SHP77 treated with DMSO at 0.1 percent for 48 hours (cell line): ENCODE measurements at regions not wholly inside any gene's neighbourhood (a gene's known extent, or its start where the extent isn't known, plus 50 kb on each side); places are given as distances from the start of the nearest gene placed in this dataset.
A peak's percentile ranks its signal among the peaks of the same experiment; 100 is the strongest.

ENCODE experiments used
- DNase-seq: peaks from one replicate; lab custom pipeline; 2025; lab: John Stamatoyannopoulos, UW

DNA sequence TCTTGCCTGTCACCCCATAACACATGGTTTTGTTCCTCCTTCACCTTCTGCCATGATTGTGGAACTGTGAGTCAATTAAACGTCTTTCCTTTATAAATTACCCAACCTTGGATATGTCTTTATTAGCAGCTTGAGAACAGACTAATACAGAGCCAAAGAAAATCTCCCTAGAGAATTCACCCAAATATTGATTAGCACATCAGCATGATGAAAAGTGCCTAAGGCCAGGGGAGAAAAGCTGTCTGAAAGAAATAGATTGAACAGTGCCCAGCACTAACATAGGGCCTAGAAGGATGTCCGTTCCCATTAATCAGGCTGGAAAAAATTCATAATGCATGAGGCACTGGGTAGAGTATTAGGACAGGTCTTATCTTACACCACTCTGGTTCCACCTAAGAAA lies 111.9 kb upstream of the CALN1 start:
- DNase-seq: no peak

DNA sequence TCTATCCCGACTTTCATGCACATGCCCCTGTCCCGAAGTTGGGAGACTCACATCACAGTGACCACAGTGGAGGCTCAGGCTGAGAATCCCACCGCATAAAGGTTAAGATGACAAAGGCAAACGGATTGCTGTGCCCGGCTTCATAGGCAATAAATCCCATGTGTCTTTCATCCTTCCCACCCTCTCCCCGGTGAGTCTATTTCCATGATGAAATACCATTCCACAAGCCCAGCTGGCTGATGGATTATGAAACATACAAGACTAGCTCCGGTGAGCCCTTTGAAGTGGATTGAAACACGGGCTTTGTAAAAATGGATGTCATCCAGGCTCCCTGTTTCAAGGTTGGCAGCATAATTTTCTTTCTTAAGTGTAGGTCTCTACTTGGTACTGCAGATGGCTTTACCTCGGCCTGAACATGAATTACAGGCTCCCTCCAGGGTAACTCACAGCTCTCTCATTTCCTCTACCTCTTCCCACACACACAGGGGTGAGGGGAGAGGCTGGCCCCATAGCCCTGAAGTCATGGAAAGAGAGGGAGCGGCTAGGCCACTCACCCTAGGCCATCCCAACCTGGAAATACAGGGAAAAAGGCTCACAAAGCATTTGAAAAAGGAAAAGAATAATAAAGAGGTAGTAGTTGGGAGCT lies 92.0 kb upstream of the CALN1 start:
- no peak for DNase-seq

DNA sequence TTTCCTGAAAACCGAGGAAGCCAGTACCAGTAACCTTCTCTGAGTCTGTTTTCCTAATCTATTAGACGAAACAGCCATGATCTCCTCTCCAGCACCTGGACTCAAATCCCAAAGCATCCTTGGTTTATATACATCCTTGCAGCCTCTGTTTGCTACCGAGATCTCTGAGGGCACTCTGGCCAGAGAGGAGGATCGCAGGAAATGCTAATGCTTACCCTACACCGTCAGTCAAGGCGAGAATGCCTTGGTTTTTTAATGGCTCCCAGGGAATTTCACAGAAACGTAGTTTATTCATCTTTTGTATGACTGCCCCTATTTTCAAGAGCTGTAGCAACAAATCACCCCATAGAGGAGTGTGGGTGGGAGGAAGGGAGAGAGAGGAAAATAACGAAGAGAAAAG lies 91.5 kb upstream of the CALN1 start:
- no peak for DNase-seq

DNA sequence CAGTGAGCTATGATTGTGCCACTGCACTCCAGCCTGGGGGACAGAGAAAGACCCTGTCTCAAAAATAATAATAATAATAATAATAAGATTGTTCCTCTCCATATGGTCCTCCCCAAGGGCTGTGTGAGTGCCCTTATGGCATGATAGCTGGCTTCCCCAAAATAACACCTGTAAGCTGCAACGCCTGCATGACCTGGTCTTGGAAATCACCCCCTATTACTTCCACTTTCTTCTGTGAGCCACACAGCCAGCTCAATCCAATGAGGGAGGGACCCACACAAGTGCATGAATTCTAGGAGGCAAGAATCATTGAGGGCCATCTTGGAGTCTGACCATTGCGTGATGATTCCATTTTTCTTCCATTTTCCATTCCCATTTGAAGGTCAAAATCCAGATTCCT lies 82.7 kb upstream of the CALN1 start:
- DNase-seq: no peak

DNA sequence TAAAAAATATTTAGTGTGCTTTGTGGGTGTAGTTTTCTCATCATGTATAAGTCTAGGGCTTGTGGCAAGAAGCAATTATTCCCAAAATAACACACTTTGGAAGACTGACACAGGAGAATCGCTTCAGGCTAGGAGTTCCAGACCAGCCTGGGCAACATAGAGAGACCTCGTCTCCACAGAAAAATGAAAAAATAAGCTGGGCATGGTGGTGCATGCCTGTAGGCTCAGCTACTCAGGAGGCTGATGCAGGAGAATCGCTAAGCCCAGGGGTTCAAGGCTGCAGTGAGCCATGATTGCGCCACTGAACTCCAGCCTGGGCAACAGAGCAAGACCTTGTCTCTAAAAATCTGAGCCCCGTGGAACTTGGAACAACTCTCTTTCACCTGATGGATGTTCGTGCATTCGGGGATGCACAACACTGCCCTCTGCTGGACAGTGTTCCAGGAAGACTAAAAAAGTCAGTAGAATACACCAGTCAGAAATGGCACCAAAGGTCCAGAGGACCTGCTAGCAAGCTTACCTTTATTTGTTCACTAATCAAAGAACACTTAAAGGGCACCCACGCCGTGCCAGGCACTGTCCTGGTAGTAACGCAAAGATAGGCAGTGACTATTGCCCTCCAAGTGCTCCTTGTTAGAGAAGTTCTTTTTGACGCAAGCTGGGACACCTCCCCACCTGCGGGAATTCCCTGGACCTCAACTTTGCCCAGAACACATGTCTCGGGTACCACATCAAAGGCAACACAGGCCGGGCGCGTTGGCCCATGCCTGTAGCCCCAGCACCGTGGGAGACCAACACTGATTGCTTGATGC lies 81.9 kb upstream of the CALN1 start:
- peak; percentile 22 for DNase-seq

DNA sequence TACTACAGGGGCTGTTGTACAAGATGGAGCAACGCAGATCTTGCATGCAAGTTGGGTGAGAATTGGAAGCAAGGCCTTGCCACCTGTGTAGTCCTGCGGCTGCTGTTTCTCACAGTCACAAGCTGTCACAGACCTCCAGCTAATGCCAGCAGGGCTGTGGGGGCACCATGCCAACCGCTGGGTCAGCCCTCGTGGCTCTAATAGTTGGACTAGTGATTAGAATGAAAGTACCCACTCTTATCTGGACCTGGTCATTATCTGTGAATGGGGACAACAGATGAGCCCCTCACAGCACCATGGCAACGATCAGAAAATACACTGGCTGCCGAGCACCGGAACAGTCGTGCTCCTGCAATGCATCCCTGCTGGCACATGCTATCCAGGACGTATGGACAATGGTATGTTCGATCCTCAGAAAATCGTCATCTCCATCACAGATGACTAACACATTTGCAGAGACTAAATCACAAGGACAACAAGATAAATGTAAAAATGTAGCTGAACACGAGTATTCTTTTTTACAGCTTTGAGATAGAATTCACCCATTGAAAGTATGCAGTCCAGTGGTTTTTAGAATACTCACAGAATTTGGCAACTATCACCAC lies 80.4 kb upstream of the CALN1 start:
- DNase-seq: no peak

DNA sequence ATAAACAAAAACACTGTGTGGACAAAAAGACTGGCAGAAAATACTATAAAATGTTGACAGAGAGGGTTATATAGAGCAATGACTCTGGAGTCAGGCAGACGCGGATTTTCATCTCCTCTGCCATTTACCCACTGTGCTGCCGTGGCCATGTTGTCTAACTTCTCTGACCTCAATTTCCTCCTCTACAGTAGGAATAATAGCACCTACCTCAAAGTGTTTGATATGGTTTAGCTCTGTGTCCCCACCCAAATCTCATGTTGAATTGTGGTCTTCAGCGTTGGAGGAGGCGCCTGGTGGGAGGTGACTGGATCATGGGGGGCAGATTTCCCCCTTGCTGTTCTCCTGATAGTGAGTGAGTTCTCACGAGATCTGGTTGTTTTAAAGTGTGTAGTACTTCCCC lies 78.2 kb upstream of the CALN1 start:
- no peak for DNase-seq

DNA sequence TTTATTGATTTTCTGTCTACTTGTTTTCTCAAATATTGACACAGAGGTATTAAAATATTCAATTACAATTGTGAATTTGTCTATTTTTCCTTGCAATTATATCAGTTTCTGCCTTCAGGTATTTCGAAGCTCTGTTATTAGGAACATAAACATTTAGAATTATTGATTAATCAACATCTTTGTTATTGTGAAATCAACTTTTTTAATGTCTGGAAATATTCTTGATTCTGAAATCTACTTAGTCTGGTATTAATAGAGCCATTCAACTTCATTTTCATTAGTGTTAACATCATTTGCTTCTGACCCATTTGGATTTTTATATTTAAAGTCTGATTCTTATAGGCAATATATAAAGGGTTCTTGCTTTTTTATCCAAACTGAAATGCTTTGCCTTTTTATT lies 69.8 kb upstream of the CALN1 start:
- no peak for DNase-seq

DNA sequence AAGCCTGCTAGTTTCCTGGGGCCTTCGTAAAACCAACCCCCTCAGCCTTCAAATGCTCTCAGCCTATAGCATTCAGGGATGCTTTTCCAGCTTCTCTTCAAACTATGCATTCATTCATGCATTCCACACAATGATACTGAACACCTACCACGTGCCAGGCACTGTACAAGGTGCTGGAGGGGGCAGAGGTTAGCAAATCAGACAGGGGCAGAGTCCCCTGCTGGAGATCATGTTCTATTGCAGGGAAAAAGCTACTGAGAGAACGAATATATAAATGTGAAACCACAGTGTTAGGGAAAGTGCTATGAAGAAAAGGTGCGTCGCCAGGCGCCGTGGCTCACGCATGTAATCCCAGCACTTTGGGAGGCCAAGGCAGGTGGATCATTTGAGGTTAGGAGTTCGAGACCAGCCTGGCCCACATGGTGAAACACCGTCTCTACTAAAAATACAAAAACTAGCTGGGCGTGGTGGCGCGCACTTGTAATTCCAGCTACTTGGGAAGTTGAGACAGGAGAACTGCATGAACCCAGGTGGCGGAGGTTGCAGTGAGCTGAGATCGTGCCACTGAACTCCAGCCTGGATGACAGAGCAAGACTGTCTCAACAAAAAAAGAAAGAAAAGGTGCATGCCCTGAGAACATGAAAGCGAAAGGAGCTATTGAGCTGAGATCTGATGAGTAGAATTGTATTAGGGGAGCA lies 64.6 kb upstream of the CALN1 start:
- no peak for DNase-seq

DNA sequence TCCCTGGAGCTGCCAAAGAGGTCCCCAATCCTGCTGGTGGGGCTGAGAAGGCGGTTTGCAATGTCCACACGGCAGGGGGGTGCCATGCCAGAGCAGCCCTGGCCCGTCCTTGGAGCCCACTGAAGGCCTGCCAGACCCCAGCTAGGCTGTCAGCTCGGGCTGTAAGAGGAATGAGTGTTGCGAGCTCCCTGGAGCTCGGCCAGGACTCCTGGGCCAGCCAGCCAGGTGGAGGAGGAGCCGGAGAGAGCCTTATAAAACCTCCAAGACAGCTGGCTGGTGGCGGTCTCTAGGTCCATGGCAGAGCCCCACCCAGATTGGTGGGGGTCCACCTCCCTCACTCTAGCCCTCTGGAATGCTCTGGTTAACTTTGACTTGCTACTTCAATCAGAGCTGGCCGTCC lies 55.1 kb upstream of the CALN1 start:
- no peak for DNase-seq

DNA sequence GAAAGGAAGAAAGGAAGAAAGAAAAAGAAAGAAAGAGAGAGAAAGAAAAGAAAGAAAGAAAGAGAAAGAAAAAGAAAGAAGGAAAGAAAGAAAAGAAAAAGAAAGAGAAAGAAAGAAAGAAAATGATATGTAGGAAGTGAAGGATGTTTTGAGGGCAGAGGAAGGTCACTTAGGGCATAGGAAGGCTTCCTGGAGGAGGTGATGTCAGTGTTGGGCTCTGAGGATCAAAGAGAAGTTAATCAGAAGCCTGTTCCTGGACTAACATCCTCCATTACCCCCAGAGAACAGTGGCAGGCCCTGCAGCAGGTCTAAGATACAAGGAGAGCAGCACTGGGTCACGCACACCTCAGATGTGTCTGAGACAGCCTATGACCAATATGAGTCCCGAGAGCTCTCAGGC lies 54.7 kb upstream of the CALN1 start:
- DNase-seq: no peak

DNA sequence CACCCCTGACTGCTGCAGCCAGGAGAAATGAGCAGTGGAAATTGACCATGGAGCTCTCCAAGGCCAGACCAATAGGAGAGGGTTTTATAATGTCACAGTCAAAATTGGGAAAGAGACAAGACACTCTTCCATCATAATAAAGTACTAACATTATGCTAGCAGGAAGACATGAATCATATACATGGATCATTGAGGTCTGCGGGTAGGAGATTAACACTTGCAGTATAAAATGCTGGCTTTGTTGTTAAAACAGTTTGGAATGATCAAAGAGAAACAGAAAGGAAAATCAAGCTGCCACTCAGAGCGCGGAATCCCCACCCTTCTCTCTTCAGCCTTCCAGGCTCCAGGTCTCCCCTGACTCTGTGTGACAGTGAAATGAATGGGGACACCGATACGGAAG lies 53.4 kb upstream of the CALN1 start:
- DNase-seq: no peak

DNA sequence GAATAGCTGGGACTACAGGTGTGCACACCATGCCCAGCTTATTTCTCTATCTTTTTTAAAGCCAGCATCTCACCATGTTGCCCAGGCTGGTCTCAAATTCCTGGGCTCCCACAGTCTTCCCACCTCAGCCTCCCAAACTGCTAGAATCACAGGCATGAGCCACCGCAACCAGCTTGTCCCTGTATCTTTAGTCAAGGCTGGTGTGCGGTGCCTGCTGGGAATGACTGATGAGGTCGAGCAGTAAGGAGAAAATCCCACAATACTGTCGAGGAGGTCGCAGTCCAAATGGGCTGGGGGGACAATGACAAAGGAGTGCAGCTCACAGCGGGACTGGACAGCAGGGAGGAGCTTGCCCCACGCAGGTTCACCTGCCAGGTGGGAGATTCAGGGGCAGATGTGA lies 50.2 kb upstream of the CALN1 start:
- DNase-seq: no peak
